Endothelial cell of umbilical vein (primary cell): ENCODE measurements at regions not wholly inside any gene's neighbourhood (a gene's known extent, or its start where the extent isn't known, plus 50 kb on each side); places are given as distances from the start of the nearest gene placed in this dataset.

Experiments used
- BruUV-seq: library from RNA; stranded (reverse); fragments of 400-500 nt; replicated peaks from 2 replicates; lab custom pipeline; 2021; lab: Mats Ljungman, UMichigan
- CTCF ChIA-PET: fragments of 300-600, 350-600 bp; sonication (Branson Sonifier 250); formaldehyde crosslinking; loops from one replicate; lab custom pipeline; 2021; ENCODE audit warnings: antibody characterized with exemption, inconsistent platforms; lab: Charles Lee
- POLR2A ChIA-PET: fragments of 300-600, 350-600 bp; sonication (Branson Sonifier 250); formaldehyde crosslinking; loops from one replicate; lab custom pipeline; 2021; ENCODE audit warnings: antibody characterized with exemption, inconsistent platforms; lab: Charles Lee
- DNase-seq: peaks from one replicate; pipeline ENCODE4 v3.0.0-alpha.2; 2011; ENCODE audit warnings: low read depth, low spot score
- FAIRE-seq: peaks from 2 replicates; lab custom pipeline; 2011; peaks lifted over from hg19 to GRCh38; lab: Jason Lieb, UNC
- H2AFZ ChIP-seq: 2 replicates; pipeline ENCODE4 v1.6.0; 2012; ENCODE audit warnings: low read depth, low read length, control low read depth, inconsistent platforms
- H3K27ac ChIP-seq: 2 replicates; pipeline ENCODE4 v1.5.1; 2011; ENCODE audit warnings: low read depth, mild to moderate bottlenecking, control low read depth, low read length, moderate library complexity; ENCODE audit not compliant: insufficient read depth
- H3K27me3 ChIP-seq, 2 experiments: 2 replicates each; pipeline versions ENCODE4 v1.6.0 to v1.6.1; 2011; ENCODE audit warnings: low read length in 2 of 2, mixed read lengths in 1 of 2; ENCODE audit not compliant: control insufficient read depth in 2 of 2, insufficient read depth in 2 of 2
- H3K36me3 ChIP-seq, 2 experiments: 2 replicates in 1 of 2; 3 replicates in 1 of 2; pipeline ENCODE4 v1.5.1; 2011; ENCODE audit warnings: low read length in 2 of 2, mild to moderate bottlenecking in 1 of 2, moderate library complexity in 1 of 2; ENCODE audit not compliant: control insufficient read depth in 2 of 2, insufficient read depth in 2 of 2; ENCODE audit errors: extremely low read depth in 1 of 2
- H3K4me1 ChIP-seq: 3 replicates; pipeline ENCODE4 v1.5.1; 2011; ENCODE audit warnings: mild to moderate bottlenecking, low read length; ENCODE audit not compliant: control insufficient read depth, insufficient read depth; ENCODE audit errors: extremely low read depth
- H3K4me2 ChIP-seq: 2 replicates; pipeline ENCODE4 v1.6.1; 2011; ENCODE audit warnings: low read length, control low read depth, mixed read lengths; ENCODE audit not compliant: insufficient read depth
- H3K4me3 ChIP-seq, 3 experiments: fragments of 200-600 bp in 1 of 3; sonication (generic), shearing (Covaris generic) in 1 of 3; replicated peaks in 1 of 3; 2 replicates each; pipeline ENCODE4 v1.5.1; 2011 to 2016; ENCODE audit warnings: control low read depth in 3 of 3, low read length in 3 of 3, mild to moderate bottlenecking in 2 of 3, inconsistent platforms in 1 of 3, low read depth in 1 of 3, moderate library complexity in 1 of 3; ENCODE audit not compliant: insufficient read depth in 1 of 3
- H3K79me2 ChIP-seq: 2 replicates; pipeline ENCODE4 v1.6.0; 2012; ENCODE audit warnings: low read length, inconsistent platforms; ENCODE audit not compliant: control insufficient read depth, insufficient read depth
- H3K9ac ChIP-seq: replicated peaks from 2 replicates; pipeline ENCODE3; 2011; ENCODE audit warnings: low read length, control low read depth; ENCODE audit not compliant: insufficient read depth; ENCODE audit errors: extremely low read depth
- H3K9me1 ChIP-seq: replicated peaks from 3 replicates; pipeline ENCODE4 v1.6.0; 2011; ENCODE audit warnings: mild to moderate bottlenecking, low read length; ENCODE audit not compliant: control insufficient read depth, insufficient read depth; ENCODE audit errors: extremely low read depth
- H3K9me3 ChIP-seq: replicated peaks from 2 replicates; pipeline ENCODE4 v1.5.1; 2012; ENCODE audit warnings: low read length, inconsistent platforms; ENCODE audit not compliant: control insufficient read depth, insufficient read depth
- H4K20me1 ChIP-seq: replicated peaks from 2 replicates; pipeline ENCODE3; 2011; ENCODE audit warnings: mild to moderate bottlenecking, low read length; ENCODE audit not compliant: control insufficient read depth, insufficient read depth; ENCODE audit errors: extremely low read depth
- CTCF ChIP-seq, 2 donors: IDR thresholded peaks; 1 replicate in 1 of 2; 2 replicates in 1 of 2; pipeline ENCODE4 v1.5.1; 2011; ENCODE audit warnings: low read length in 2 of 2, mild to moderate bottlenecking in 2 of 2, moderate library complexity in 2 of 2, control low read depth in 1 of 2, inconsistent platforms in 1 of 2, low read depth in 1 of 2; ENCODE audit not compliant: insufficient read depth in 1 of 2; ENCODE audit errors: extremely low read depth in 1 of 2
- EZH2 ChIP-seq: IDR thresholded peaks from 2 replicates; pipeline ENCODE4 v1.6.1; 2012; ENCODE audit warnings: borderline replicate concordance, low read depth, mild to moderate bottlenecking, moderate library complexity, low read length, inconsistent platforms; ENCODE audit not compliant: severe bottlenecking
- FOS ChIP-seq: IDR thresholded peaks from 2 replicates; pipeline ENCODE4 v1.6.1; 2011; ENCODE audit warnings: mild to moderate bottlenecking, low read length, moderate library complexity, borderline replicate concordance; ENCODE audit not compliant: insufficient read depth
- GATA2 ChIP-seq: IDR thresholded peaks from 2 replicates; pipeline ENCODE4 v1.7.0; 2011; ENCODE audit warnings: low read depth, mild to moderate bottlenecking, moderate library complexity, mixed read lengths, low read length; ENCODE audit not compliant: insufficient read length, insufficient read depth
- JUN ChIP-seq: IDR thresholded peaks from 2 replicates; pipeline ENCODE4 v1.6.1; 2011; ENCODE audit warnings: borderline replicate concordance, low read depth; ENCODE audit not compliant: insufficient read length, insufficient read depth
- MAX ChIP-seq: IDR thresholded peaks from 2 replicates; pipeline ENCODE4 v1.6.1; 2011; ENCODE audit not compliant: insufficient read depth, insufficient read length
- MYC ChIP-seq: IDR thresholded peaks from one replicate; pipeline ENCODE4 v1.6.1; 2011; ENCODE audit warnings: mild to moderate bottlenecking, low read depth, low read length
- POLR2A ChIP-seq: IDR thresholded peaks from 2 replicates; pipeline ENCODE4 v1.6.1; 2012; ENCODE audit warnings: low read depth, mild to moderate bottlenecking, control low read depth, low read length
- POLR2AphosphoS5 ChIP-seq: IDR thresholded peaks from 2 replicates; pipeline ENCODE4 v1.6.1; 2012; ENCODE audit warnings: low read depth, mild to moderate bottlenecking, control low read depth, low read length, moderate library complexity; ENCODE audit not compliant: insufficient read depth
- dilution Hi-C: fragments of 300-500 bp; cut with MboI; formaldehyde crosslinking; loops from one replicate; pipeline ENCODE4 v1.15.0; 2019; ENCODE audit warnings: low sequenced_read_pairs; ENCODE audit not compliant: extremely low pct_ligation_motif_present
- intact Hi-C: fragments of 100-400 bp; cut with micrococcal nuclease; formaldehyde crosslinking; loops from one replicate; pipeline ENCODE4 v1.10.0; 2022

- Histone ChIP-seq H3K9me1 (no peaks in the 10 kb centered on the region), H2AFZ (no peak overlapping the region), H3K9ac (no peak overlapping the region), H3K36me3 (no peaks in the 10 kb centered on the region), H3K79me2 (no peaks in the 10 kb centered on the region), H3K4me2 (no peak overlapping the region), H3K27me3 (no peaks in the 10 kb centered on the region), H3K27ac (no peak overlapping the region), H3K9me3 (peaks cover 2% of the 10 kb centered on the region), H3K4me1 (no peaks in the 10 kb centered on the region), H3K4me3 (no peak overlapping the region), H4K20me1 (no peaks in the 10 kb centered on the region)
- FAIRE-seq (no peak), DNase-seq (no peak)
- TF ChIP-seq MYC = no peak
- no peak for TF ChIP-seq MAX
- TF ChIP-seq POLR2AphosphoS5 = no peak
- no peak for TF ChIP-seq GATA2
- TF ChIP-seq JUN = no peak
- TF ChIP-seq POLR2A = no peak
- no peak for TF ChIP-seq EZH2
- no peak for TF ChIP-seq FOS
- no peak for TF ChIP-seq CTCF (IDR thresholded peaks at IDR 0.05; ENCODE audit: extremely low read depth in 1 of 2, insufficient read depth in 1 of 2, low read depth in 1 of 2, low read length in 2 of 2)
- CTCF ChIA-PET = no interaction called here
- POLR2A ChIA-PET = no interaction called here
- no TSS peak for BruUV-seq
- dilution Hi-C loops (no loop called here), intact Hi-C loops (no loop called here)
Measured at GRCh38 chr22:49153921-49154320, 673.8 kb downstream of the BRD1 start.
